WI38 (cell line): ENCODE measurements at regions not wholly inside any gene's neighbourhood (a gene's known extent, or its start where the extent isn't known, plus 50 kb on each side); places are given as distances from the start of the nearest gene placed in this dataset.

ENCODE experiments used
- H3K4me3 ChIP-seq: 2 replicates; pipeline ENCODE4 v1.5.1; 2011; ENCODE audit warnings: low read depth, mild to moderate bottlenecking, control low read depth, low read length
- TF ChIP-seq, protein P1 (sequence below): IDR thresholded peaks from 2 replicates; pipeline ENCODE4 v1.5.1; 2012; ENCODE audit warnings: low read depth, mild to moderate bottlenecking, control low read depth, low read length

DNA sequence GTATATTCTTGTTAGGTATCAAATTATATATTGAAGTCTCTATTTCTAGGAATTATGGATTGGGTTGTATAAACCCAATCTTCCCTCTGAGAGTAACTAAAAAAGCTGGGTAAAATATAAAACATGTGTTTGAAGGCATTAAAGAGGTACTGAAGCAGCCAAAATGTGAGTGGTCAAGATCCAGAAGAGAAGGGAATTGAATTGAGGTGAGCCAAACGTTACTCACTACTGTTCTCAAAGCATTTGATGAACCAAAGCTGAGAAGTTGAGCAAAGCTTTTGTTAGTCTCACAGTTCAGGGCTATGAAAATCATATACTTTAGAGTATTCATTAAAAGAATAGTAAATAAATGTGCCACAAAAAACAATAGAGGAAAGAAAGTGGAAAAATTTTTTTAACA lies 365.8 kb downstream of the BCKDHB start:
- TF ChIP-seq, protein P1, sequence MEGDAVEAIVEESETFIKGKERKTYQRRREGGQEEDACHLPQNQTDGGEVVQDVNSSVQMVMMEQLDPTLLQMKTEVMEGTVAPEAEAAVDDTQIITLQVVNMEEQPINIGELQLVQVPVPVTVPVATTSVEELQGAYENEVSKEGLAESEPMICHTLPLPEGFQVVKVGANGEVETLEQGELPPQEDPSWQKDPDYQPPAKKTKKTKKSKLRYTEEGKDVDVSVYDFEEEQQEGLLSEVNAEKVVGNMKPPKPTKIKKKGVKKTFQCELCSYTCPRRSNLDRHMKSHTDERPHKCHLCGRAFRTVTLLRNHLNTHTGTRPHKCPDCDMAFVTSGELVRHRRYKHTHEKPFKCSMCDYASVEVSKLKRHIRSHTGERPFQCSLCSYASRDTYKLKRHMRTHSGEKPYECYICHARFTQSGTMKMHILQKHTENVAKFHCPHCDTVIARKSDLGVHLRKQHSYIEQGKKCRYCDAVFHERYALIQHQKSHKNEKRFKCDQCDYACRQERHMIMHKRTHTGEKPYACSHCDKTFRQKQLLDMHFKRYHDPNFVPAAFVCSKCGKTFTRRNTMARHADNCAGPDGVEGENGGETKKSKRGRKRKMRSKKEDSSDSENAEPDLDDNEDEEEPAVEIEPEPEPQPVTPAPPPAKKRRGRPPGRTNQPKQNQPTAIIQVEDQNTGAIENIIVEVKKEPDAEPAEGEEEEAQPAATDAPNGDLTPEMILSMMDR = no peak

DNA sequence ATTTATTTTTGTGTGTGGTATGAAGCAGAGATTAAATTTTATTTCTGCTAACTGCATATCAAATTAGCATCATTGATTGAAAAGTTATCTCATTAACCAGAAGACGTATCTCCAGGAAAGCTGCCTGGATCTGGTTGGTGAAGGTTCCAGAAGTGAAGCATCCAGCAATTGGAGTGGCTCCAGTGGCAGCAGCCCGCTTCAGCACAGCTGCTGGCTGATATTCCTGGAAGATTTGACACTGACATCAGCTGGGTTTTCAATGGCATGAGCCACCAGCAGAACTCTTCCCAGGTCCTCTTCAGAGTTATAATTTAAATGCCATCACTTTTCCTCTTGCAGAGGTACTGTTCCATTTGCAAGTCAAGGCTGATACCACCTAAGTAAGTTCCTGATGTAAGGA lies 363.5 kb downstream of the BCKDHB start:
- TF ChIP-seq, protein P1 = no peak
- no peak overlapping the region for H3K4me3 ChIP-seq

More for the DNA sequence above, 365.8 kb downstream of the BCKDHB start:
- H3K4me3 ChIP-seq = no peak overlapping the region

DNA sequence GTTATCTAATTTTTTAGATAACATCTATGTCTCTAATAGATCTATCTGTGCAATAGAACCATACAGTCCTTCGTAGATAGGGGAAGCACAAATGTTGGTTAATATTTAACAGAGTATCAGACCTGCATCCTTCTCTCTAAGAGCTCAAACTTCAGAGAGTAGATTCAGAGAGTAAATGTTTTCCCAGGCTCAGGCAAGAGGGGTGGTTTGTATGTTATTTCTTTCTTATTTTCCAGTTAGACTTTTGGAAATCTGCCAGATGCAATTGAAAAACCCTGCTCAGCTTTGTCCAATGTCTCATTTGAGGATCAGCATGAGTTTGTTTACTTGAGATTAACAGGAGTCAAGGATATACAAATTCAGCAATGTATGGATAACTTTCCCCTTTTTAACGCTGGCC lies 361.9 kb downstream of the BCKDHB start:
- H3K4me3 ChIP-seq = no peak overlapping the region
- TF ChIP-seq, protein P1 = no peak

DNA sequence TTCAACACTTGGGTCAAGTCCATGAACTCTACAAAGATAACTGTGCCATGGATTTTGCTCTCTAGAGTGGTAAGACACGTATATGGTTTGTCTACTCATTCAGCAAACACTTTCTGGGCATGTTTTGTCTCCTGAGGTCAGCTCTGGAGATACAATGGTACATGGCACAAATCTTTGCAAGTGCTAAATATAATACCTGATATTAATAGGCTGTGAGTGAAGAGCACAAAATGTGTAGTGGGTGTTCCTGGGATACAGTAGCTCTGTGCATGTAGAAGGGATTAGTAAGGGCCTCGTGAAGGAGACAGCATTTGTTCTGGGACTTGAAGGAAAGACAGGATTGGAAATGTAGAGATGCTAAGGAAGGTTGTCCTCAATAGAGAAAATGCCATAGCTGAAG lies 360.9 kb downstream of the BCKDHB start:
- TF ChIP-seq, protein P1 = no peak
- H3K4me3 ChIP-seq = no peak overlapping the region

DNA sequence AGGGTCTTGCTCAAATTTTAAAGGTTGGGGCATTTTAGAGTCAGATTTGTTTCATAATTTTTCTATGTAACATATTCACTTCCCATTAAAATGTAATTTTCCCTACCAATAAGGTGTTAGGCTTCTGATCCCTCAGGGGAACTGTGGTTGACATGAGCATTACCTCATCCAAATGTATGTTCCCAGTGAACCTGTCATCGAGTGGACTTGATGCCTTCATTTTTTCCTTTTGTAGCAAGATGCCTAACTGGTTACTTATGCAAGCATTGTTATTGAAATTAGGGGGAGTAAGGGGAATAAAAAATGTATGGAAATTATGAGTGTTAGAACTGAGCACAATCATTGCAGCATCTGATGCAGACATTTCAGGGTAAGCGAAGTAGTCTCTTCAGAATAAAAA lies 360.5 kb downstream of the BCKDHB start:
- no peak overlapping the region for H3K4me3 ChIP-seq
- TF ChIP-seq, protein P1 = no peak

DNA sequence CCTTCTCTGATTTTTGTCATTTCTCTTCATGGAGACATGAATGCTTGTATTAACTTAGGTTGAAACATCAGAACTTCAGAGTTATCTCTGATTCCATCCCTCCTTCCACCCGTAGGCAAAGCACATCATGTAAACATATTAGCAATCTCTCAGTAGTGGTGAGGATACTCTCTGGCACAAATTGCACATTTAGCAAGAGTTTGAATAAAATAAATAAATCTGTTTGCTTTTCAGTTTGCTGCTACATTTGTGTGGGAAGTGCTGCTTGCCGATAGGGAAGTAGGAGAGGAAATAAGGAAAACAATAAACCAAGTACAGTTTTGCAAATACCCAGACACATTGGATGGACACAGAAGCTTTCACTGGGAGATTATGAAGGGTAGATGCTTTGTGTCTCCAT lies 359.0 kb downstream of the BCKDHB start:
- H3K4me3 ChIP-seq = no peak overlapping the region
- TF ChIP-seq, protein P1 = no peak

DNA sequence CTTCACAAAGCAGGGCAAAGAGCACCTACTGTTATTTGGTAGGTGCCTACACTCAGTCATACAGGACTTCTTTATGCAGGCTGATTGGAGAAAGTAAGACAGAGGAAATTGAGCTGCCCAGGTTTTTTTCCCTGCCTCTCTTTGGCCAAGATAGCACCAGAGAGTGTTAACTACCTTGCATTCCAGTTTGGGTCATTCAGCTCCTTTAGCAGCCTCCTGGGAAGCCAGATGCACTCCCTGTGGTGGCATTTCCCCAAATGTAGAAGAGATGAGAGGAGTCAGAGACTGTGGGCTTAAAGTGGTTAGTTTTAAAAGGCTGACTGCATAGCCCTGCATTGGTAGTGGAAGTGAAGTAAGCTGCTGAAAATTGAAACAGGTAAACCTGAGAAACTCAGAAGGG lies 358.4 kb downstream of the BCKDHB start:
- H3K4me3 ChIP-seq = no peak overlapping the region
- TF ChIP-seq, protein P1 = no peak
